ENCODE measurements at regions not wholly inside any gene's neighbourhood (a gene's known extent, or its start where the extent isn't known, plus 50 kb on each side); places are given as distances from the start of the nearest gene placed in this dataset.

GRCh38 chr7:136677471-136678365, 190.7 kb upstream of the CHRM2 start:
- H3K27me3 ChIP-seq = no peaks in the 10 kb centered on the region
- no peak for ATAC-seq (ENCODE audit: low FRiP score in 2 of 2)
- 73 to 75% methylated on average over 9 of the region's 9 CpGs for WGBS, 2 donors
- TF ChIP-seq, protein P1, sequence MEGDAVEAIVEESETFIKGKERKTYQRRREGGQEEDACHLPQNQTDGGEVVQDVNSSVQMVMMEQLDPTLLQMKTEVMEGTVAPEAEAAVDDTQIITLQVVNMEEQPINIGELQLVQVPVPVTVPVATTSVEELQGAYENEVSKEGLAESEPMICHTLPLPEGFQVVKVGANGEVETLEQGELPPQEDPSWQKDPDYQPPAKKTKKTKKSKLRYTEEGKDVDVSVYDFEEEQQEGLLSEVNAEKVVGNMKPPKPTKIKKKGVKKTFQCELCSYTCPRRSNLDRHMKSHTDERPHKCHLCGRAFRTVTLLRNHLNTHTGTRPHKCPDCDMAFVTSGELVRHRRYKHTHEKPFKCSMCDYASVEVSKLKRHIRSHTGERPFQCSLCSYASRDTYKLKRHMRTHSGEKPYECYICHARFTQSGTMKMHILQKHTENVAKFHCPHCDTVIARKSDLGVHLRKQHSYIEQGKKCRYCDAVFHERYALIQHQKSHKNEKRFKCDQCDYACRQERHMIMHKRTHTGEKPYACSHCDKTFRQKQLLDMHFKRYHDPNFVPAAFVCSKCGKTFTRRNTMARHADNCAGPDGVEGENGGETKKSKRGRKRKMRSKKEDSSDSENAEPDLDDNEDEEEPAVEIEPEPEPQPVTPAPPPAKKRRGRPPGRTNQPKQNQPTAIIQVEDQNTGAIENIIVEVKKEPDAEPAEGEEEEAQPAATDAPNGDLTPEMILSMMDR (IDR thresholded peaks at IDR 0.05) = no peak
- TF ChIP-seq POLR2A (IDR thresholded peaks at IDR 0.05) (no peak), EP300 (IDR thresholded peaks at IDR 0.05) (no peak), POLR2AphosphoS5 (IDR thresholded peaks at IDR 0.05) (no peak)
- H3K36me3 ChIP-seq = no peaks in the 10 kb centered on the region
- no peaks in the 10 kb centered on the region for H3K4me1 ChIP-seq
- no peak for DNase-seq
- no peak overlapping the region for H3K27ac ChIP-seq
- H3K9me3 ChIP-seq = peaks cover 3 to 8% (median 4%) of the 10 kb centered on the region in 4 donors
- no peak overlapping the region for H3K4me3 ChIP-seq

DNA sequence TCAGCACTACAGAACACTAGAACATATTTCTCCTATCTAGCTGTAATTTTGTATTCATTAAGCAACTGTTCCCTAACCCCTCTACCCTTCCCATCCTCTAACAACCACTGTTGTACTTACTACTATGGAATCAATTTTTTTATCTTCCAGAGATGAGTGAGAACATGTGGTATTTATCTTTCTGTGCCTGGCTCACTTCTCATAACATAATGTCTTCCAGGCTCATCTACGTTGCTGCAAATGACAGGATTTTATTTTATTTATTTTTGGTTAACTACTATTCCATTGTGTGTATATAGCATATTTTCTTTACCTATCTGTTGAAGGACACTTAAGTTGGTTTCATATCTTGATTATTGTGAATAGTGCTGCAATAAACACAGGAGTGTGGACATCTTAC, 200.9 kb upstream of the CHRM2 start:
- H3K36me3 ChIP-seq = no peaks in the 10 kb centered on the region
- peaks cover 2 to 13% (median 5%) of the 10 kb centered on the region in 4 donors for H3K9me3 ChIP-seq
- no peak overlapping the region for H3K27ac ChIP-seq
- WGBS, 2 donors = 45 to 53% methylated on average over 1 of the region's 1 CpG
- DNase-seq (no peak), ATAC-seq (ENCODE audit: low FRiP score in 2 of 2) (no peak)
- H3K4me1 ChIP-seq = no peaks in the 10 kb centered on the region
- H3K4me3 ChIP-seq = no peak overlapping the region
- H3K27me3 ChIP-seq = no peaks in the 10 kb centered on the region
- TF ChIP-seq EP300 (IDR thresholded peaks at IDR 0.05) = no peak
- TF ChIP-seq POLR2AphosphoS5 (IDR thresholded peaks at IDR 0.05) = no peak
- TF ChIP-seq POLR2A (IDR thresholded peaks at IDR 0.05) = no peak
- TF ChIP-seq, protein P1 (IDR thresholded peaks at IDR 0.05) = no peak

DNA sequence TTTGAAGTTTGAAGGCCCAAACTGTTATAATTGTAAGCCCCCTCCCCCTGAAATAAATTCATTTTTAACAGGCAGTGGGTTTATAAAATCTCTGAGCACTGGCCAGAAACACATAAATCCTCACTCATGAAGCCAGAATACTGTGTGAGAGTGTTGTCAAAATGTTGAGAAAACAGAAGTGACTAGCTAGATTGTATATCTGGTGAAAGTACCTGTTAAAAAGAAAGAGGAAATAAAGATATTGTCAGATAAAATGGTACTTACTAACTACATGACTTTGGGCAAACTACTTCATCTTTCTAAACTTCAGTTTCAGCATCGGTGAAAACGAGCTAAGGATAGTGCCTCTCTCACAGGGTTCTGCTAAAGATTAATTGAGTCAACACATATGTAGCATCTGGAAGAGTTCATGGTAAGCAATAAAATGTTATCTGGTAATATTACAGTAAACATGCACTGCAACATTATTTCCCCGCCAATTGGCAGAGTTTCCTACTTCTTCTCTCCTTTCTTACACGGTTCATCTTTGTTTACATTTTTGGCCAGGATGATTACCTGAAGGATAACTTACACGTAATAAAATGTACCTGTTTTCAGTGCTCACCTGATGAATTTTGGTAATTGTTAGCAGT, 202.5 kb upstream of the CHRM2 start:
- no peaks in the 10 kb centered on the region for H3K9me3 ChIP-seq
- no peak overlapping the region for H3K4me3 ChIP-seq
- H3K36me3 ChIP-seq = no peaks in the 10 kb centered on the region
- ATAC-seq (ENCODE audit: low FRiP score in 2 of 2) = no peak
- 48 to 64% methylated on average over 5 of the region's 5 CpGs for WGBS, 2 donors
- TF ChIP-seq POLR2AphosphoS5 (IDR thresholded peaks at IDR 0.05) (no peak), POLR2A (IDR thresholded peaks at IDR 0.05) (no peak), EP300 (IDR thresholded peaks at IDR 0.05) (no peak)
- TF ChIP-seq, protein P1 (IDR thresholded peaks at IDR 0.05) = no peak
- H3K27ac ChIP-seq = no peak overlapping the region
- no peaks in the 10 kb centered on the region for H3K27me3 ChIP-seq
- no peak for DNase-seq
- no peaks in the 10 kb centered on the region for H3K4me1 ChIP-seq

GRCh38 chr7:136664537-136664936, 203.9 kb upstream of the CHRM2 start:
- Histone ChIP-seq H3K27me3 (no peaks in the 10 kb centered on the region), H3K4me3 (no peak overlapping the region), H3K27ac (no peak overlapping the region), H3K9me3 (no peaks in the 10 kb centered on the region), H3K4me1 (no peaks in the 10 kb centered on the region), H3K36me3 (no peaks in the 10 kb centered on the region)
- DNase-seq = no peak
- ATAC-seq (ENCODE audit: low FRiP score in 2 of 2) = no peak
- 11 to 12% methylated on average over 1 of the region's 1 CpG for WGBS, 2 donors
- no peak for TF ChIP-seq EP300 (IDR thresholded peaks at IDR 0.05)
- TF ChIP-seq POLR2AphosphoS5 (IDR thresholded peaks at IDR 0.05) = no peak
- no peak for TF ChIP-seq POLR2A (IDR thresholded peaks at IDR 0.05)
- TF ChIP-seq, protein P1 (IDR thresholded peaks at IDR 0.05) = no peak

Data from upper lobe of left lung (tissue), 6 donors.